Choroid plexus epithelial cell (primary cell): ENCODE measurements at regions not wholly inside any gene's neighbourhood (a gene's known extent, or its start where the extent isn't known, plus 50 kb on each side); places are given as distances from the start of the nearest gene placed in this dataset.
"Not testable (repeated sequence)": the region's sequence is repeated elsewhere in the genome, so short reads cannot be mapped to it uniquely, and the experiment has no call there.

Experiments used
- DNase-seq: peaks from one replicate; pipeline ENCODE4 v3.0.0-alpha.2; 2010; ENCODE audit warnings: low read depth
- H3K4me3 ChIP-seq: 2 replicates; pipeline ENCODE4 v1.5.1; 2011; ENCODE audit warnings: low read depth, mild to moderate bottlenecking, control low read depth, low read length, moderate library complexity
- TF ChIP-seq, protein P1 (sequence below): conservative IDR thresholded peaks from 2 replicates; pipeline ENCODE4 v1.5.1; 2011; ENCODE audit warnings: low read depth, mild to moderate bottlenecking, control low read depth, inconsistent platforms, low read length, moderate library complexity

DNA sequence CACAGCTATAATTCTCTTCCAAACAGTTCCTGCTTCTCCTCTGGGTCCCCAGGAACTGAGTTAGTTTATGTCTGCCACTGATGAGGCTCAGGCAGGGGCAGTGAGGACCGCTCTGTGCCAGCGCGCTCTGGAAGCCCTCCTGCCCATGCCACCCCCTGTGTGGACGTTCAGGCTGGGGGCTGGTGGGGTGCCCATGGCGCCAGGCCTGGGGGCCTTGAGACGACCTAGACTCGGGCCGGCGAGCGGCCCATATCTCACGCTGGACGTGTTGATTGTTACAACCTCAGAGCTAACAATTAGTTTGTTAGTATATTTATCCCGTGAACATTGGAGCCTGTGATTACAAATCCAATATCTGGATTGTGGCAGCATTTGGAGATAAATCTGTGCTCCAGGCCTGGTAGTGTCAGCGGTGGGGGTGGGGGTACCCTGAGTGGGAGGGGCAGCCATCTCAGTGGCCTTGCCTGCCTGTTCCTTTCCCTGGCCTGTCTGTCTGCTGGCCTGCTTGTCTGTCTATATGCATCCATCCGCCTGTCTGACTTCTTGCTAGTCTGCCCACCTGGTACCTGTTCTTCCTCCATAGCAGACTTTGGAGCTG is 256.5 kb upstream of the MVB12B start:
- TF ChIP-seq, protein P1, sequence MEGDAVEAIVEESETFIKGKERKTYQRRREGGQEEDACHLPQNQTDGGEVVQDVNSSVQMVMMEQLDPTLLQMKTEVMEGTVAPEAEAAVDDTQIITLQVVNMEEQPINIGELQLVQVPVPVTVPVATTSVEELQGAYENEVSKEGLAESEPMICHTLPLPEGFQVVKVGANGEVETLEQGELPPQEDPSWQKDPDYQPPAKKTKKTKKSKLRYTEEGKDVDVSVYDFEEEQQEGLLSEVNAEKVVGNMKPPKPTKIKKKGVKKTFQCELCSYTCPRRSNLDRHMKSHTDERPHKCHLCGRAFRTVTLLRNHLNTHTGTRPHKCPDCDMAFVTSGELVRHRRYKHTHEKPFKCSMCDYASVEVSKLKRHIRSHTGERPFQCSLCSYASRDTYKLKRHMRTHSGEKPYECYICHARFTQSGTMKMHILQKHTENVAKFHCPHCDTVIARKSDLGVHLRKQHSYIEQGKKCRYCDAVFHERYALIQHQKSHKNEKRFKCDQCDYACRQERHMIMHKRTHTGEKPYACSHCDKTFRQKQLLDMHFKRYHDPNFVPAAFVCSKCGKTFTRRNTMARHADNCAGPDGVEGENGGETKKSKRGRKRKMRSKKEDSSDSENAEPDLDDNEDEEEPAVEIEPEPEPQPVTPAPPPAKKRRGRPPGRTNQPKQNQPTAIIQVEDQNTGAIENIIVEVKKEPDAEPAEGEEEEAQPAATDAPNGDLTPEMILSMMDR, result no peak
- no peak for DNase-seq
- H3K4me3 ChIP-seq, result no peak overlapping the region

DNA sequence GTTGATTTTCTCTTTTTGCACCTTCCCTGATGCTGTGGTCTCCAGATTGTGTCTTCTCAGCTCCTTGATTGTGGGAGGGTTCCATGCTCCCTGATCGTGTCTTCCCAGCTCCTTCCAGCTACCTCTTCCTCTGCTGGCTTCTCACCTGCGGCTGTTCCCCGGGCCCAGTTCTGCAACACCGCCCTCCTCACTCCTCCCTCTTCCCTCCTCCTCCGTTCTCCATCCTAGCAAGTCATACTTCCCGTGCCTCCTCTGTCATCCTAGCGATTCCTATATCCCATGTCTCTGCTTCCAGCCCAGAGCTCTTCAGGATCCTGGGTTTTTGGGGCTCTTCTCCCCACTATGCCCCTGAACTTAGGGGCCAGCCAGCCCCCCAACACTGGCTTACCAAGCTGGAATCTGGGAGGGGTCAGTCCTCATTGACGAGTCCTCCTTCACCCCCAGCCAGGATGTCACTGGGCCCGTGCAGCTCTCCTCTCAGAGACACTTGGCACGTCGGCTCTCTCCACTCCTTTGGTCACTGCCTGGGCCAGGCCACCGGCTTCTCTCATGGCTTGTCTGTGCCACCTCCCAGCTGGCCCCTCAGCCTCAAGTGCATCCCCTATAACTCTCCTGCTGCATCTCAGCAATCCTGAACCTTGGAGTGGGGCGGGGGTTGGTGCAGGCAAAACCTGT is 255.4 kb upstream of the MVB12B start:
- DNase-seq, result no peak
- TF ChIP-seq, protein P1, result no peak
- no peak overlapping the region for H3K4me3 ChIP-seq

DNA sequence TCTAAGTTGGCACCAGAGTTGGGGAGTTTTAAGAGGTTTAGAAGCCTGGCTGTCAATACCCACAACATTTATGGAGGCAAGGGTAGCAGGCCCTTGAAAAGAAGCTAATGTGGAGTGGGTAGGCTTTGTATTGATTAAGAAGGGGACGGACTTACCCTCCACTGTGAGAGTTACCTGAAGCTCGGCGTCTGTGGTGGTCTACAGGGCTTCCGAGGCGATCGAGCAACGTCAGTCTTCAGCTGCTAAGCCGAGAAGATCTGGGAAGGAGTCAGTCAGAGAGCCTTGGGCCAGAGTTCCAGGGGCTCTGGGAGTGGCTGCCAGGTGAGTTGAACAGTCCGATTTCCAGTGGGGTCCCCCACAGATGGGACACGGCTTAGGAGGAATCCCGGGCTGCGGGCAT is 249.0 kb upstream of the MVB12B start:
- H3K4me3 ChIP-seq, DNase-seq: not testable (repeated sequence)

DNA sequence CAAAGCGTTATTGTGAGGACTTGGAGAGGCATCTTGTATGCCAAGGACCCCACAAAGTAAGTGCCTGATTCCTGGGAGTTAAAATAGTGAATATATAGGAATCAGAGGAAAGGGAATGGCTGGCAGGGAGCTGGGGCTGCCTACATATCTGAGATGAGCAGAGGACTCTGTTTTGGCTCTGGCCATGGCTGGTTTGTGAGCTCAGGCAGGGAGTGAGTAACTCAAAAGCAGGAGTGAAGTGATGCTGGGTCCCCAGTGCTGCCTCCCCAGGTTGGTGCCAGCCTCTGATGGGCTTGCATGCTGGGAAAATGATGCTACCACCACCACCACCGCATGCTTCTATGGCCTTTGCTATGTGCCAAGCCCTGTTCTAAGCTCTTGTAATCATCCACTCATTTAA is 246.0 kb upstream of the MVB12B start:
- TF ChIP-seq, protein P1, result no peak
- no peak for DNase-seq
- no peak overlapping the region for H3K4me3 ChIP-seq

DNA sequence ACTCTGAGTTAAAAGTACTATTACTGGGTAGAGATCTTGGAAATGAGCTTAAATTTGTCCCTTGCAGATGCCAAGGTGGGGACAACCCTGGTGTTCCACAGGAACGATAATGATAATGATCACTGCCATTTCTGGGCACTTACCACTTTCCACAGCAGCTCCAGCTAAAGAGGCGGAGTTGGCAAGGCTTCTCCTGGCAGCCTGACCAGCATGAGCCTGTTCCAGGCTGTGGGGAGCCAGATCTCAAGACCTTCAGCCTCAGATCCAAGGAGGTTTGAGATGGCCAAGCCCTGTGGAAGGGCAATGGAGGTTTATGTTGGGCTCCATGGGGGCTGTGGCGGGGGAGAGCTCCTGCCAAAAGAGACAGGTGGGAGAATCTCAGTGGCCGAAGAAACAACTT is 244.9 kb upstream of the MVB12B start:
- no peak for DNase-seq
- TF ChIP-seq, protein P1, result no peak
- H3K4me3 ChIP-seq, result no peak overlapping the region

DNA sequence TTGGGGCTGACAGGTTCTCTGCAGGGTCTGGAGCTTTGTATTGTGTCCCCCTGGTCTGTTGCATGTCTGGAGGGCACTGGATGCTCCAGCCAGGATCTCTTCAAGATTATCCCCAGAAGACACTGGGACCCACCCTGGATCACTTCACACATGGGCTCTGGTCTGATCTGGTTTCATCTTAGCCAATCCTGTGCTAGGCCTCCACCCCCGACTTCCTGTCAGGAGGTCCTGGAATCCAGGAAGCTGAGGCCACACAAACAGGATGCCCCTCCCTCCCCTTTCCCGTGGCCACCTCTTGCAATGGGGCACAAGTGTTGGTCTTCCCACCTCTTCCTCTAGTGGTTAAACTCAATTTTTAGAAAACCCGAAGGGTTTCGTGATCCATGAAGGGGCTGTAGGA is 242.6 kb upstream of the MVB12B start:
- DNase-seq, result no peak
- H3K4me3 ChIP-seq, result no peak overlapping the region
- TF ChIP-seq, protein P1, result no peak

DNA sequence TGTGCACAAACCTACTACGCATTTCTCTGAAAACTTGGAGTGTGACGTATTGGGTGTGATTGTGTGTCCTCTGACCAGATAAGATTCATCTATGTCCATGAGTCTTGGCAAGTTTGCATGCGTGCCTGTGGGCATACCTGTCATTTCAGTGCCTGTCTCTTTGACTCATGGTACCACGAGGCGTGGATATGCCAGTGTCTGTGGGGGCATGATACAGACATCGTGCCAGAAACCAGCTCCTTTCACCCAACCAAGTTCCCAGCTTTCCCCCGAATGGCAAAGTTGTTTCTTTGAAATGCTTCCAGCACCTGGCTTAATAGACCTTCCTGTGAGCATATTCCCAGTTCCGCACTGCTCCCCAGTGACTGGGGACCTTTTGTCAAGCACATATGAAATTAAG is 241.9 kb upstream of the MVB12B start:
- TF ChIP-seq, protein P1, result no peak
- no peak overlapping the region for H3K4me3 ChIP-seq
- DNase-seq, result no peak
